ENCODE measurements at regions not wholly inside any gene's neighbourhood (a gene's known extent, or its start where the extent isn't known, plus 50 kb on each side); places are given as distances from the start of the nearest gene placed in this dataset.
"Not testable (repeated sequence)": the region's sequence is repeated elsewhere in the genome, so short reads cannot be mapped to it uniquely, and the experiment has no call there.

DNA sequence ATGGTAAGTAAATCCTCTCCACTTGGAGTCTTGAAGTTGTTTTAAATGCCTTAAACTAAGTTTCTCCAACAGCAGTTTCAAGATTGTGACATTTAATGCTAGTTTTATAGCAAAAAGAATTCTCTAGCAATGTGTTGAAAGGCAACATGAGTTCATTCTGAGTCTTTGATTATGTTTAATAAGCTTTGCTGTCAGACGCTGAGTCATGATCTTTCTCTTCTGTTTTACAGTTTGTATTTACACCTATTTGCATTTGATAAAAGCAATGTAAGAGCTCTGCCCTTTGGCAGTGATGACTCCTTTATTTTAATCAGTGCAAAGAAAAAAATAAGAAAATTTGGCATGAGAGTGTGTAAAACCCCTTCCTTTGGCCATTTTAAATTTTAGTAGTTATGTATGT, 497.7 kb downstream of the STK39 start:
- DNase-seq (ENCODE audit: low read depth, low spot score), result no peak

DNA sequence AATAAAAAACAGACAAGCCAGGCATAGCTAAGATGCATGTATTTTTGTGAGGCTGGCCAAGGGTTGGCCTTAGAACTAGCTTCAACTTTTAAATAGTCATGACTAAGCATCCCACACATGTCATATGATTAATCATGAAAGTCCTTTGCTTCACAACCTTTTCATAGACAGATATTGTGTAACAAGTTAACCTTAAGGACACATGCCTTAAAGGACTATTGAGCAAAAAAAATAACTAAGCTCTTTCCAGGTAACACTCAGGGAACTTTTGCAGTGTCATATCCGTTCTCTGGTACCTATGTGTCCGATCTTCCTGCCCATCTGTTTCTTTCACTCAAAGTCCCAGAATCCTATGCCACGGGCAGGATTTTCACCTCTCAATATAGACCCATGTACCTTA, 498.4 kb downstream of the STK39 start:
- no peak for DNase-seq (ENCODE audit: low read depth, low spot score)

DNA sequence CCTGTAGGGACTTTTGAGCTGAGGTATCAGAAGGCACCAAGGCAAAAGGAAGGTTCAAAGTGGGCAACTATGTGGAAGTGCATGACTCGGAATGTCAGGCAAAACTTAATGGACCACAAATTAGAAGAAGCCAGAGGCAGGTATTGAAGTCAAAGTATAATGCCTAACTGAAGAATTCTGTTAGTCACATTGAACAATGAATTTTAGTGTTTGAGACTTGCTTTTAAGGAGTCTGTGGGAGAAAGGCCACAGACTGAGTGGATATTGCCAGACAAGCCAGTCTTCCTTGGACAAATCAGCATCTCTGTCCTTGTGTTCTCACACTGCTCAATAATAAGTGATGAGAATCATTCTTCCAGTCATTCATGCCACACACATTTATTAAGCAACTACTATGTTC, 498.9 kb downstream of the STK39 start:
- no peak for DNase-seq (ENCODE audit: low read depth, low spot score)

DNA sequence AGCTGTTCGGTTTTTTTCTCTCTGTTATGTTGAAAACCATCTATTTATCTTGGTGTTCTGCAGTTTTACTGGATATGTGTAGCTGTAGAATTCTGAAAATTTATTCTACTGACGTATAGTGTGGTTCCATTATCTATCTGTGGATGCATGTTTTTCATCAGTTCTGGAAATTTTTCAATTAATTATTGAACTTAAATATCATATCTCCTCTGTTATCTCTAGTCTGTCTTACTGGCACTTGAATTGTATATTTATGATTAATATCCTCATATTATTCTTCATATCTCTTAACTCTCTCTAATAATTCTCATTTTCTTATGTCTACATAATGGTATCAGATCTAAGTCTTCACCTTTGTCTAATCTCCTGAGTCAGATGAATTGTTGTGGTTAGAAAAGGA, 501.7 kb downstream of the STK39 start:
- no peak for DNase-seq (ENCODE audit: low read depth, low spot score)

DNA sequence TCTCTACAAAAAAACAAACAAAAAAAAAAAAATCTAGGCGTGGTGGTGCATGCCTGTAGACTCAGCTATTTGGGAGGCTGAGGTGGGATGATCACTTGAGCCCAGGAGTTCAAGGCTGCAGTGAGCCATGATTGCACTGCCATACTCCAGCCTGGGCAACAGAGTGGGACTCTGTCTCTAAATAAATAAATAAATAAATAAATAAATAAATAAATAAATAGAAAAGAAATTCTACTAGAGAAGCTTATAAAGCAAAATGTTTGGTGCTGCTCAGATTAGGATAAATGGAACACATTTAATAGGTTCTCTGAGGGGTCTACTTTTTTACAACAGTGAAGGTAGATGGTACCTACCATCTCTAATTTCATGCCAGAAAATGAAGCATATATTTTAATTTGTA, 507.5 kb downstream of the STK39 start:
- DNase-seq (ENCODE audit: low read depth, low spot score), result not testable (repeated sequence)

DNA sequence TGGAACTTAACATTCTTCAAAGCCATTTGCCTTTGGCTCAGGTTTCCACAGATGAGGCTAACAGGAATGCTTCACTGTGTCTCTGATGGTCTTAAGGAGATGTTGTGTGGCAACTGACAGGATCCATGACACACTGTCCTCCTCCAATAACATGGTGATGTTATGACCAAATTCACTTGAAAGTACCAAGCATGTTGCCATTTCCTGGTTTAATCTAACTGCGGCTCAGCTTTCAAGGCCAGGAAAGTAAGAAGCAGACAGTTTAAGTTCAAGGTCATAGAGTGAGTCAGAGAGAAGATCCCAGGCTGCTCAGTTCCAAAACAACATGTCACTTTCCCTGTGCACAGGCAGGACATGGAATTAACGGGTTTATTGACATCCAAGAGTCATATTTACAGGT, 513.6 kb downstream of the STK39 start:
- DNase-seq (ENCODE audit: low read depth, low spot score), result no peak

DNA sequence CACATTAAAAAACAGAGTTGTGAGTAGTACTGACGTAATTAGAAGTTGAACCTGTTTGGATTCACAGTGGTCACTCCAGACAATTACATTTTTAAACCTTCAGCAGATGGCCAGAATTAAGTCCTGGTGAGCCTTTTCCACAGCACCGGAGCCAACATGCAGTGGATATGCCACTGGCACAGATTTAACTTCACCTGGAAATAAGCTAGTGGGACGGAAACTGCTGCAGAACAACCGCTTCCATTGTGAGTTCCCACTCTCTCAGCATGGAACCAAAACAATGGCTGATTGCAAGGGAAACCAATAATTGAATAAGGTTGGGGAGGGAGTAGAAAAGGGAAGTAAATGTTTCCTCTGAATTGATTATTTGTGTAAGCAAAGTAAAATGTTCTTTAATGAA, 515.1 kb downstream of the STK39 start:
- no peak for DNase-seq (ENCODE audit: low read depth, low spot score)

DNA sequence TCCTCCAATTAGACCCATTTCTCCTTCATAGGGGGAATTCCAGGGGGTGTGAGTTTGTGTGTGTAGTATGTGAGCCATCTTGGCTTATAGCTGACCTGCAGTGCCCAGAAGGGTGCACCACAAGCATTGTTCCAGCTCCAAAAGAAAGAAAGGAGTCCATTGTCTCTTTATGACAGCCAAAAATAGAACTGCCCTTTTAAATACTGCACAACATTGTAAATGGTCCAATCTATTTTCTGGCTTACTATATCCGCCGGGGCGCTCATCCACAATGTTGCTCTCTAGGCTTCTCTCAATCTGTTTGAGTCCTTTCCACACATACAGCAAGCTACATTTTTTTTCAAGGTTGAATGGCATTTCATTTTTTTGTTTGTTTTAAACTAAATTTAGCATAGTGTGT, 517.5 kb downstream of the STK39 start:
- no peak for DNase-seq (ENCODE audit: low read depth, low spot score)

DNA sequence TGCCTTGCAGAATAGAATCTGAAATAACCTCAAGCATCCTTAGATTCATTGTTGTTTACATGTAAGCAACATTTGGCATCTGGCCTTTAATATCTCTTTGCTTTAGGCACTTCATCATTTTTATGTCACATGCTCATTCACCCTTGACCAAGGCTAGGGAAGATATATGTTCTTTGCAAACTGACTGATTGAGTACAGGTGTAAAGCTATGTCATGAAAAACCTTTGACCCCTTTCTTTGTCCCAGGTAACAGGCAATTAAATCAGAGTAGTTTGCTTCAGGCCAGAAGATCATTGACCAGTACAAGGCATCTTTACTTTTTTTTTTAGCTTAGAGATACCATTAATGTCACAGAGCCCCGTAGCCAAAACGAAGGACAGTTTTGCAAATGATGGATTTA, 520.6 kb downstream of the STK39 start:
- no peak for DNase-seq (ENCODE audit: low read depth, low spot score)

DNA sequence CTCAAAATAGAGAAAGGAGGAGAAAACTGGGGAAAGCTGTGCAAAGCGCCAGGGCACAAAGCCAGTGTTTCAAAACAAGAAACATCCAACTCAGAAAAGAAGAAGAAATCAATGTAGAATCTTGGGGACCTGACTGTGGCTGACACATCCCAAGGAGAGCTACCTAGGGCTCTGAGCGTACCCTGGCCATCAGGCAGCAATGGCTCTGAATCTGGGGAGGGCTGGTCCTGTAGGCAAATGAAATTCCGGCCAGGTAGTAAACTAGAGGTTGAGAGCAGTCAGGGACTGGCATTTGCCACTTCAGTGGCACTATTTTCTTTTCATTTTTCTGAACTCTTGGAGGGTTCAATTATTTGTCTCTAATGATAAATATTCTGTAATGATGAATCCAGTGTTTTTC, 525.8 kb downstream of the STK39 start:
- no peak for DNase-seq (ENCODE audit: low read depth, low spot score)

DNA sequence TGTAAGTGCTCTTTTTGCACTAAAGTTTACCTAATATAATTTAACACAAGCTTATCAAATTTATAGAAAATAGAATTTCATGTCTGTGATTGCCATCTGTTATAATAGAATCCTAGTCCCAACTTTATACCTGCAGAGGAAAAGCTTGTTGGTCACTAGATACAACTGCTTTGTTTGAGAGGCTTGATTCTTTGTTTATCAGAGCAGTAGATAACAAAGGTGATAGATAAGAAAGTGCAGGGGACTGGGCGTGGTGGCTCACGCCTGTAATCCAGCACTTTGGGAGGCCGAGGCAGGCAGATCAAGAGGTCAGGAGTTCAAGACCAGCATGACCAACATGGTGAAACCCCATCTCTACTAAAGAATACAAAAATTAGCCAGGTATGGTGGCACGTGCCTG, 528.0 kb downstream of the STK39 start:
- no peak for DNase-seq (ENCODE audit: low read depth, low spot score)

DNA sequence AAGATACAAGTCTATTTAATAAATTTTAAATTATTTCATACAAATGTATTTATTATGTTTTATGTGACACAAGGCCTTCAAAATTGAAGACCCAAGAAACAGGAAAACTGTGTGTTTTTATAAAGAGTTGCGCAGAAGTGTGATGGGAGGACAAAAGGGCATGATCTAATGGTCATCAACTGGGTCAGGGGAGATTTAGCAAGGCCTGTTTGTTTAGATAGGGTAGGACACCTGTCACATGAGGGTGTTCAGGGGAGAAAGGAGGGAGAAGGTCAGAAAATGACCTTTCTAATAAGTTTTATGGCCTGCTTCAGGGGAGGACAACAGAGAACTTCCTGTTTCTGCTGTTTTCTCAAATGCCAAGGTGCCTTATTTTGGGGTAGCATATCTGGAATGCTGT, 528.8 kb downstream of the STK39 start:
- DNase-seq (ENCODE audit: low read depth, low spot score), result no peak

DNA sequence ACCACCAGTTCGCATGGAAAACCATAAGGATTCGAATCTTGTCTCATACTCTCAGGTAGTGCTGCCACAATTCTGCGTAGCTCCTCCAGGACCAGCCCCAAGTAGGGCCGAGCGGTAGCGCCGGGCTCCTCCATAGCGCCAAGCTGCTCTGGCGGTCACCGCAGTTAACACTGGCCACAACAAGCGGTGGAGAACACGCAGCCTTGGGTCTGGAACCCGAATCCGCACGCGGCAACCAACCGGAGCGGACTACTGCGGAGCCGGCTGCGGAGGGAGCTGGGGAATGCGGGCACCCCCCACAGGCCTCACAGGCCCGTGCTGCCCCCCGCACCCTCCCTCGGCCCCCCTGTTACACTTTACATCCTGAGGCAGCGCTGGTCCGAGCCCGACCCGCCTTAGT, 531.5 kb downstream of the STK39 start:
- DNase-seq (ENCODE audit: low read depth, low spot score), result no peak

DNA sequence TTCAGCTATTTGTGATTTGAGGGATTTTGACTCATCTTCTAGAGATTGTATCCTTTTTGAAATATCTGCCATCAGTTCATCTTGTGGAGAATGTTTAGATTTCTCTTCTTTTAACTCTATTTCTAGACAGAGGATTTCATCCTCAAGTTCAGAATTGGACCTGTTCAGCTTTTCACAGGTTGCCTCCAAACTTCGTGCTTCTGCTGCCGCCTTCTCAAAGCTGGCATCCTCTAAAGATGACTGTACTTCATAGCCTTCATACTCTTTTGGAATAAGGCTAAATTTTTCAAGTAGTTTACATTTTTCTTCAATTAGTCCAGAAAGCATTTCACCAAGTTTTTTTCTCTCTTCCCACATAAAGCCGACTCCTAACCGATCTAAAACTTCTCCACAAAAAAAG, 531.9 kb downstream of the STK39 start:
- not testable (repeated sequence) for DNase-seq (ENCODE audit: low read depth, low spot score)

DNA sequence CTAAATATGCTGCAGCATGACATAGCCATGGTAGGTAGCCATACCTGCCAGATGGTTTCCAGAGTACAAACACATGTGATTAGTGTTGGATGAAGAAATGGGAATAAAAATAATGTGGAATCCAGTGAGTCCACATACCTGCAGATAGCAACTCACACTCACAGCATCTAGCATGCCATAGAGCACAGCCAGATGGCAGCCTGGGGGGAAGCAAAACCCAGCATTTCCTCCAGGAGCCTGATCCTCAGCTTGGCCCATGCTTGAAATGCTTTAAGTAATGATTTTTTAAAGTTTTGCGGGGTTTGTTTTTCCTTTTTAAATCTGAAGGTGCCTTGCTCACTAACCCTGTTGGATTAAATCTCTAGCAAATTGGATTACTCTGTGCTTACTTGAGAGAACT, 535.1 kb downstream of the STK39 start:
- DNase-seq (ENCODE audit: low read depth, low spot score), result no peak

DNA sequence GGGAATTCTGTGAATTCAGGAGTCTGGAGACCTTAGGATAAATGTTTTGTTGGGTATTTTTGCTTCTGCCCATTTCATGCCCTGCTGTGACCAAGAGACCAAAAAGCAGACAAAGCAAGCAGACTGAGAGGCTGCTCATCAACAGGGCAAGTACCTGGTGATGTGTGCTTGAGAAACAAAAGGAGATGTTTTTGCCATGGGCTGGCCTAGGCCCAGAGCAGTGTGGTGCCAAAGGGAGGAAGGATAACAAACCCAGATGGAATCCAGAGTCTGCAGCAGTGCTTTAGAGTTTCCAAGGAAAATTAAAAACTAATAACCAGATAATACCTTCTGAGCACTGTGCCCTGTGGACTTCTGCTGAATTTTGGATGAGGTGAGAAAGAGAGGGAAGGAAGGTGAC, 538.4 kb downstream of the STK39 start:
- DNase-seq (ENCODE audit: low read depth, low spot score), result no peak

DNA sequence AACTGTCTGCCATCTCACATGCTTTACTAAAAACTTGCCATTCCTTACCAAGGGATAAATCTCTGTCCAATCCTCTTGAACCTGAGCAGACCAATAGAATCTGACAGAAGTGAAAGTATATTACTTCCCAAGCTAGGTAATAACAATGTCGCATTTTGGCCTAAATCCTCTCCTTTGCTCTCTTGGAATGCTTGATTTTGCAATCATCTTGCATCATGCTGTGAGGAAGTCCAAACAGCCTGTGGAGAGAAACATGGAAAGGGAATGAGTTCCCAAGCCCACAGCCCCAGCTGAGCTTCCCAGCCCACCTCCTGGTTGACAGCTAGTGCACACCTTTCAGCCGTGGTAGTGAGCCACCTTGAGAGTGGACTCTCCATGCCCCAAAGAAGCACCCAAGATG, 540.6 kb downstream of the STK39 start:
- DNase-seq (ENCODE audit: low read depth, low spot score), result no peak

DNA sequence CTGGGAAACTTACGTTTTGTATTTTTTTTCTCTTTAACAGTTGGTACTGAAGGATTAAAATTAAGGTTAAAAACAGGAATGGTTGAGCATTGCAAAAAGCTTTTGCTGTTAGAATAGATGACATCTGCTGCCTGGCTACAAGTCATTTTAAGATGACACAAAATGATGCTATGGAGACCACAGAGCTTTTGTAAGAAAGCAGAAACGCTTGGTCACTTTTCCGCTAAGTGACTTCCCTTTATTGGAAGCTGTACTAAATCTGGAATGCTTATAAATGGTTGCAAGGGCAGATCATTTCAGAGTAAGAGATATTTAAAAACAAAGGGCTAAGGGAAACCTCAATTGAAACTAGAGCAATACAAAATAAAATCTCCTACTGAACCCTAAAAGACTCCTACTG, 544.0 kb downstream of the STK39 start:
- no peak for DNase-seq (ENCODE audit: low read depth, low spot score)

DNA sequence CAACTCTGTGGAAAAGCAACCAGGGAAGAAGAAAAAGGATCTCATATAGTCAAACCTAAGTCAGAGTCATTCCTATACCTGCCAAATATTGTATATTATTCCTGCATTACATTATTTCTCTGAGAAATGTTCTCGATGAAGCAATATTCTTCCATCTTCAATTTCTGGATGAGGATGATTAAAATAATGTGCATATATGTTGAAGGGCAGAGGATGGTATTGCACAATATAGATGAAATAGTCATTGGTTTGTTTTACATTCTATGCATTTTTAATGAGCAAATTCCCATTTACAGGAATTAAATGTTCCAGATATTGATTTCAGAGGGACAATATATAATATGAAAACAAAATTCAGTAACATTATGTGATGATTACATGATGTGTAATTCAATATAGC, 545.2 kb downstream of the STK39 start:
- no peak for DNase-seq (ENCODE audit: low read depth, low spot score)

DNA sequence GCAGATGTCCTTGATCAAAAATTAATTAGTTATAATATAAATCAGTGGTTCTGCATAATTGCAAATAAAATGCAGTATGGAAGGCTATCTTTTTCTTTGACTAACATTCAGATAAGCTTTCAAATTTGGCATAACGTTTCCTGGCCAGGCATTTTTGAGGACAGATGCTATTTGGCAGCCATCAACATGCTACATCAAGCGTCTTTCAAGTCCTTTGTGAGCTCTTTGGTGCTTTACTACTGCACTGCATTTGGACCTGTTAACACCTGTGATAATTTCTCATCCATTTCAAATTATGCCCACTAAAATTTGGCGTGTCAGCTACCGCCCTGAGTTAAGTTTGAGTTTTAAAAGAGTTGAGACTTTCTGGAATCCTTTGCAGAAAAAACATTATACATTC, 545.7 kb downstream of the STK39 start:
- DNase-seq (ENCODE audit: low read depth, low spot score), result no peak

DNA sequence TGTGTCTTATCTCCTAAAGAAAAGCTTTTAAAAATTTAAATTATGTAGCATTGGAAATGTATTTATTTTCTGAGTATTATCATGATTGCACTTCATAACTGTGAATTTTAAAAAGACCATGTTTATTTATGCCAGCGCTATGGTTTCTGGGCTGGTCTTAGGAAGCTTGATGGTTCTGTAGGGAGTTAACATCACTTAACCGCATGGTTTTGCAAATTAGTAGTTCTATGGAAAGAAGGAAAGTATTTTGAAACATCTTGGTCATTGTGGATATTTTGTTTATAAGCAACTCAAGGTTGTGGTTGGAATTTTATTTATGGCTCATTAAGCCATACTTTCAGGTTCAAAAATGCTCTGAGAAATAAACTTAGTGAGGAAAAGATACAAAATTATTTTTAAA, 549.4 kb downstream of the STK39 start:
- DNase-seq (ENCODE audit: low read depth, low spot score), result no peak

DNA sequence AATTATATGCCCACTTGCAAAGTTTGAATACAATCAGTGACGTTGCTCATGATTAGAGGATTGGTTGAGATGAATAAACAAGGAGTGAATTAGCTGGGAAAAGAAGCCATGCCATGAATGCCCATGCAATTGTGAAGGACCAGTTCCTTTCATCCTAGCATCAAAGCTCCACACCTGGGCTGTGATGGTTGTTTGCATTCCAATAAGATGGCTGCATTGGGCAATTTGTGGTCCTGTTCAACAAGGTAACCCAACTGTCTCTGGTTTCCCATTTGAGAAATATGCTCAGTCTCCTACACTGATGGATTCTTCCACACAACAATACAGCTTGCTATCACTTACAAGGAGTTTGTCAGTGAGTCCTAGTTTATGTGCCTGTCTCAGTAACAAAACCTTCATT, 550.2 kb downstream of the STK39 start:
- no peak for DNase-seq (ENCODE audit: low read depth, low spot score)

DNA sequence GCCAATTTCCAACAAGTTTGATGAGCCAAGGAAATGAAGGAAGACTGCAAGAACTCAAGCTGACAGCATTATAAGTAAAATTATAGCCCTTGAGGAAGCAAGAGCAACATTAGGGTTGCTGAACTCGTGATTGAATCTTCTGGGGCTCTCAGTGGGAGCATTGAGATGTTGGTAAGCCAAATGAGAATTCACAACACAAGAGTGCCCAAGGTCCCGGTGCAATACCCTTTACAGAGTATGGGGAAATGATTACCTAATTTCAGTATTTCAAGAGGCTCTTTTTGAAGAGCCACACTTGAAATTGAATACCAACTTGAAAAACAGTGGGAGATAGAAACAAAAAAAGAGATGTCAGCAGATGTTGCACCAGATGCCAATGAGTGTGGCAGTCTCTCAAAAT, 554.5 kb downstream of the STK39 start:
- DNase-seq (ENCODE audit: low read depth, low spot score), result no peak

DNA sequence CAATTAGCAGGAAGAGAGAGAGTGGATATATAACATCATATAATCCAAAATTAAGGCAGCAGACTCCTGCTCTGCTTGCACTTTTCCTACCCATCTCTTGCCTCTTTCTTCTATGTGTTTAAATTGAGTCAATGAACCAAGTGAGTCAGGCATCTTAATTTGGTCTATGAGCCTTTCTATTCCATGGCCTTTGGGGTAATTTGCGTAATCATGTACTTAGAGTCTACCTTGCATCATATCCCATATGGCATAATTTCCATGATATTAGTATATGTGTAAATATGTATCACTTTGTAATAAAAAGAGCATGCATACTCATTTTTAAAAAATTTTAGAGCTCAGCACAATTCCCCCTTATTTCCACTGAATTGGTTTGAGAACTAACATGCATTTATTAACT, 555.2 kb downstream of the STK39 start:
- no peak for DNase-seq (ENCODE audit: low read depth, low spot score)

DNA sequence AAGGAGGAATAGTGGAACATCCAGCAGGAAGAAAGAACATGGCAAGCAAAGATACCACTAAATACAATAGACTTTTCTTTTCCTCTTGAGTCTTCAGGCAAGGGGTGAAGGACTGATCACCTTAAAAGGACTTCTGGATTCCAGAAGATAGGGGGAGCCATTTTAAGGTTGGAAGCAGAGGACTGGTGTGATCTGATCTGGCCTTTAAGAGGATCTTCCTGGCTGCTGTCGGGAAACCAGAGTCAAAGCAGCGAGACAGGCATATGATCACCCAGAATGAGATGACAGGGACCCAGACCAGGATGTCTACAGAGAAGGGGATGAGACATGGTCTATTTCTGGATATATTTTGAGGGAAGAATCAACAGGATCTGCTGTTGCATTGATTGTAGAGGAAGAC, 558.0 kb downstream of the STK39 start:
- no peak for DNase-seq (ENCODE audit: low read depth, low spot score)

Measured in brain pericyte (primary cell).